HEK293 (cell line): ENCODE measurements at regions not wholly inside any gene's neighbourhood (a gene's known extent, or its start where the extent isn't known, plus 50 kb on each side); places are given as distances from the start of the nearest gene placed in this dataset.

Experiments
- CTCF ChIA-PET: fragments of 350-600 bp; formaldehyde crosslinking; extraction: SDS; loops from one replicate; lab custom pipeline; 2021; ENCODE audit warnings: antibody characterized with exemption; lab: Yijun Ruan, JAX
- POLR2A ChIA-PET: fragments of 300-600 bp; formaldehyde crosslinking; extraction: SDS; loops from one replicate; lab custom pipeline; 2020; ENCODE audit warnings: antibody characterized with exemption, inconsistent platforms; lab: Yijun Ruan, JAX
- H3K27ac ChIP-seq: fragments of 200-500 bp; sonication (Bioruptor generic); 2 replicates; pipeline ENCODE4 v1.5.1; 2014; ENCODE audit warnings: low read depth, low read length, control low read depth, inconsistent platforms; ENCODE audit errors: extremely low read depth
- H3K36me3 ChIP-seq, 2 experiments: fragments of 200-500 bp in 1 of 2; sonication (Bioruptor generic) in 1 of 2; 1 replicate in 1 of 2; 2 replicates in 1 of 2; pipeline ENCODE4 v1.5.1; 2014 to 2017; ENCODE audit warnings: inconsistent platforms in 2 of 2, low read length in 2 of 2; ENCODE audit not compliant: control insufficient read depth in 2 of 2, insufficient read depth in 1 of 2
- H3K4me1 ChIP-seq: fragments of 200-500 bp; sonication (Bioruptor generic); 2 replicates; pipeline ENCODE4 v1.5.1; 2014; ENCODE audit warnings: mild to moderate bottlenecking, low read length, inconsistent platforms; ENCODE audit not compliant: control insufficient read depth, insufficient read depth
- H3K4me3 ChIP-seq: 2 replicates; pipeline ENCODE4 v1.5.1; 2011; ENCODE audit warnings: low read depth, mild to moderate bottlenecking, control low read depth, low read length, moderate library complexity
- H3K9me3 ChIP-seq: fragments of 200-500 bp; sonication (Bioruptor generic); 2 replicates; pipeline ENCODE4 v1.5.1; 2014; ENCODE audit warnings: low read depth, low read length, inconsistent platforms; ENCODE audit not compliant: control insufficient read depth, insufficient read depth
- BCL11B ChIP-seq: fragments of 450-650 bp; formaldehyde crosslinking; IDR thresholded peaks from 2 replicates; pipeline ENCODE4 v1.5.1; 2016; ENCODE audit warnings: low read depth, missing biosample characterization, missing genetic modification characterization
- KLF1 ChIP-seq: fragments of 450-650 bp; formaldehyde crosslinking; IDR thresholded peaks from 2 replicates; pipeline ENCODE4 v1.5.1; 2016; ENCODE audit warnings: missing biosample characterization, missing genetic modification characterization
- MYNN ChIP-seq: fragments of 450-650 bp; formaldehyde crosslinking; IDR thresholded peaks from 2 replicates; pipeline ENCODE4 v1.5.1; 2016; ENCODE audit warnings: missing biosample characterization, missing genetic modification characterization, borderline replicate concordance
- OVOL3 ChIP-seq: fragments of 450-650 bp; formaldehyde crosslinking; IDR thresholded peaks from 2 replicates; pipeline ENCODE4 v1.5.1; 2016; ENCODE audit warnings: missing biosample characterization, missing genetic modification characterization
- SCRT2 ChIP-seq: fragments of 450-650 bp; formaldehyde crosslinking; IDR thresholded peaks from 2 replicates; pipeline ENCODE4 v1.5.1; 2016; ENCODE audit warnings: missing biosample characterization, missing genetic modification characterization
- TRIM28 ChIP-seq: IDR thresholded peaks from 2 replicates; pipeline ENCODE4 v1.6.1; 2011; ENCODE audit warnings: low read length, control low read depth, borderline replicate concordance
- ZBTB21 ChIP-seq: fragments of 450-650 bp; formaldehyde crosslinking; IDR thresholded peaks from 2 replicates; pipeline ENCODE4 v1.5.1; 2017; ENCODE audit warnings: missing biosample characterization, missing genetic modification characterization
- ZBTB26 ChIP-seq: fragments of 450-650 bp; formaldehyde crosslinking; optimal IDR thresholded peaks from 2 replicates; pipeline ENCODE3; 2016; ENCODE audit warnings: missing biosample characterization, mild to moderate bottlenecking, missing genetic modification characterization
- ZBTB7A ChIP-seq: fragments of 450-650 bp; formaldehyde crosslinking; IDR thresholded peaks from 2 replicates; pipeline ENCODE4 v1.5.1; 2016; ENCODE audit warnings: low read depth, missing biosample characterization, missing genetic modification characterization
- ZNF114 ChIP-seq: fragments of 450-650 bp; formaldehyde crosslinking; IDR thresholded peaks from 2 replicates; pipeline ENCODE4 v1.5.0; 2017; ENCODE audit warnings: missing biosample characterization, missing genetic modification characterization
- ZNF121 ChIP-seq: fragments of 450-650 bp; formaldehyde crosslinking; IDR thresholded peaks from 2 replicates; pipeline ENCODE4 v1.5.1; 2016; ENCODE audit warnings: missing biosample characterization, missing genetic modification characterization
- ZNF211 ChIP-seq: fragments of 450-650 bp; formaldehyde crosslinking; IDR thresholded peaks from 2 replicates; pipeline ENCODE4 v1.5.1; 2016; ENCODE audit warnings: low read depth, missing biosample characterization, missing genetic modification characterization
- ZNF23 ChIP-seq: fragments of 450-650 bp; formaldehyde crosslinking; IDR thresholded peaks from 2 replicates; pipeline ENCODE4 v1.5.1; 2016; ENCODE audit warnings: missing biosample characterization, missing genetic modification characterization, borderline replicate concordance
- ZNF292 ChIP-seq: fragments of 450-650 bp; formaldehyde crosslinking; IDR thresholded peaks from 2 replicates; pipeline ENCODE4 v1.5.1; 2016; ENCODE audit warnings: low read depth, missing biosample characterization, missing genetic modification characterization, borderline replicate concordance
- ZNF324 ChIP-seq: fragments of 450-650 bp; formaldehyde crosslinking; IDR thresholded peaks from 2 replicates; pipeline ENCODE4 v1.5.1; 2016; ENCODE audit warnings: missing biosample characterization, missing genetic modification characterization
- ZNF423 ChIP-seq: fragments of 450-650 bp; formaldehyde crosslinking; IDR thresholded peaks from 2 replicates; pipeline ENCODE4 v1.5.1; 2016; ENCODE audit warnings: missing biosample characterization, missing genetic modification characterization
- ZNF48 ChIP-seq: fragments of 450-650 bp; formaldehyde crosslinking; IDR thresholded peaks from 2 replicates; pipeline ENCODE4 v1.5.1; 2016; ENCODE audit warnings: missing biosample characterization, missing genetic modification characterization
- ZNF654 ChIP-seq: fragments of 450-650 bp; formaldehyde crosslinking; IDR thresholded peaks from 2 replicates; pipeline ENCODE4 v1.5.1; 2016; ENCODE audit warnings: low read depth, missing biosample characterization, missing genetic modification characterization
- ZNF707 ChIP-seq: fragments of 450-650 bp; formaldehyde crosslinking; IDR thresholded peaks from 2 replicates; pipeline ENCODE4 v1.5.1; 2016; ENCODE audit warnings: missing biosample characterization, missing genetic modification characterization
- TF ChIP-seq, protein P1 (sequence below): fragments of 450-650 bp; formaldehyde crosslinking; conservative IDR thresholded peaks from 2 replicates; pipeline ENCODE4 v1.5.1; 2016; ENCODE audit warnings: low read depth, missing biosample characterization, missing genetic modification characterization
- TF ChIP-seq, protein P2 (sequence below): fragments of 450-650 bp; formaldehyde crosslinking; IDR thresholded peaks from 2 replicates; pipeline ENCODE4 v1.5.1; 2016; ENCODE audit warnings: missing biosample characterization, missing genetic modification characterization, low read depth
- TF ChIP-seq, protein P3 (sequence below): fragments of 450-650 bp; formaldehyde crosslinking; IDR thresholded peaks from 2 replicates; pipeline ENCODE4 v1.5.1; 2016; ENCODE audit warnings: missing biosample characterization, missing genetic modification characterization
- TF ChIP-seq, protein P4 (sequence below): fragments of 450-650 bp; formaldehyde crosslinking; IDR thresholded peaks from 2 replicates; pipeline ENCODE4; 2016; ENCODE audit warnings: missing biosample characterization, missing genetic modification characterization
- TF ChIP-seq, protein P5 (sequence below): fragments of 450-650 bp; formaldehyde crosslinking; IDR thresholded peaks from 2 replicates; pipeline ENCODE4 v1.5.1; 2016; ENCODE audit warnings: missing biosample characterization, missing genetic modification characterization

- TF ChIP-seq ZNF654 (tag by site-specific recombination) (no peak), ZNF707 (tag by site-specific recombination) (no peak), ZNF114 (tag by site-specific recombination) (no peak), ZBTB7A (tag by site-specific recombination) (no peak), TRIM28 (no peak), OVOL3 (no peak), ZNF23 (tag by site-specific recombination) (no peak), SCRT2 (no peak)
- TF ChIP-seq, protein P1, sequence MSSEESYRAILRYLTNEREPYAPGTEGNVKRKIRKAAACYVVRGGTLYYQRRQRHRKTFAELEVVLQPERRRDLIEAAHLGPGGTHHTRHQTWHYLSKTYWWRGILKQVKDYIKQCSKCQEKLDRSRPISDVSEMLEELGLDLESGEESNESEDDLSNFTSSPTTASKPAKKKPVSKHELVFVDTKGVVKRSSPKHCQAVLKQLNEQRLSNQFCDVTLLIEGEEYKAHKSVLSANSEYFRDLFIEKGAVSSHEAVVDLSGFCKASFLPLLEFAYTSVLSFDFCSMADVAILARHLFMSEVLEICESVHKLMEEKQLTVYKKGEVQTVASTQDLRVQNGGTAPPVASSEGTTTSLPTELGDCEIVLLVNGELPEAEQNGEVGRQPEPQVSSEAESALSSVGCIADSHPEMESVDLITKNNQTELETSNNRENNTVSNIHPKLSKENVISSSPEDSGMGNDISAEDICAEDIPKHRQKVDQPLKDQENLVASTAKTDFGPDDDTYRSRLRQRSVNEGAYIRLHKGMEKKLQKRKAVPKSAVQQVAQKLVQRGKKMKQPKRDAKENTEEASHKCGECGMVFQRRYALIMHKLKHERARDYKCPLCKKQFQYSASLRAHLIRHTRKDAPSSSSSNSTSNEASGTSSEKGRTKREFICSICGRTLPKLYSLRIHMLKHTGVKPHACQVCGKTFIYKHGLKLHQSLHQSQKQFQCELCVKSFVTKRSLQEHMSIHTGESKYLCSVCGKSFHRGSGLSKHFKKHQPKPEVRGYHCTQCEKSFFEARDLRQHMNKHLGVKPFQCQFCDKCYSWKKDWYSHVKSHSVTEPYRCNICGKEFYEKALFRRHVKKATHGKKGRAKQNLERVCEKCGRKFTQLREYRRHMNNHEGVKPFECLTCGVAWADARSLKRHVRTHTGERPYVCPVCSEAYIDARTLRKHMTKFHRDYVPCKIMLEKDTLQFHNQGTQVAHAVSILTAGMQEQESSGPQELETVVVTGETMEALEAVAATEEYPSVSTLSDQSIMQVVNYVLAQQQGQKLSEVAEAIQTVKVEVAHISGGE (tag by site-specific recombination), result no peak
- TF ChIP-seq, protein P2, sequence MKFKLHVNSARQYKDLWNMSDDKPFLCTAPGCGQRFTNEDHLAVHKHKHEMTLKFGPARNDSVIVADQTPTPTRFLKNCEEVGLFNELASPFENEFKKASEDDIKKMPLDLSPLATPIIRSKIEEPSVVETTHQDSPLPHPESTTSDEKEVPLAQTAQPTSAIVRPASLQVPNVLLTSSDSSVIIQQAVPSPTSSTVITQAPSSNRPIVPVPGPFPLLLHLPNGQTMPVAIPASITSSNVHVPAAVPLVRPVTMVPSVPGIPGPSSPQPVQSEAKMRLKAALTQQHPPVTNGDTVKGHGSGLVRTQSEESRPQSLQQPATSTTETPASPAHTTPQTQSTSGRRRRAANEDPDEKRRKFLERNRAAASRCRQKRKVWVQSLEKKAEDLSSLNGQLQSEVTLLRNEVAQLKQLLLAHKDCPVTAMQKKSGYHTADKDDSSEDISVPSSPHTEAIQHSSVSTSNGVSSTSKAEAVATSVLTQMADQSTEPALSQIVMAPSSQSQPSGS (tag by site-specific recombination), result no peak
Observed at GRCh38 chr7:54278847-54279246, 263.3 kb upstream of the VSTM2A start (continued).

DNA sequence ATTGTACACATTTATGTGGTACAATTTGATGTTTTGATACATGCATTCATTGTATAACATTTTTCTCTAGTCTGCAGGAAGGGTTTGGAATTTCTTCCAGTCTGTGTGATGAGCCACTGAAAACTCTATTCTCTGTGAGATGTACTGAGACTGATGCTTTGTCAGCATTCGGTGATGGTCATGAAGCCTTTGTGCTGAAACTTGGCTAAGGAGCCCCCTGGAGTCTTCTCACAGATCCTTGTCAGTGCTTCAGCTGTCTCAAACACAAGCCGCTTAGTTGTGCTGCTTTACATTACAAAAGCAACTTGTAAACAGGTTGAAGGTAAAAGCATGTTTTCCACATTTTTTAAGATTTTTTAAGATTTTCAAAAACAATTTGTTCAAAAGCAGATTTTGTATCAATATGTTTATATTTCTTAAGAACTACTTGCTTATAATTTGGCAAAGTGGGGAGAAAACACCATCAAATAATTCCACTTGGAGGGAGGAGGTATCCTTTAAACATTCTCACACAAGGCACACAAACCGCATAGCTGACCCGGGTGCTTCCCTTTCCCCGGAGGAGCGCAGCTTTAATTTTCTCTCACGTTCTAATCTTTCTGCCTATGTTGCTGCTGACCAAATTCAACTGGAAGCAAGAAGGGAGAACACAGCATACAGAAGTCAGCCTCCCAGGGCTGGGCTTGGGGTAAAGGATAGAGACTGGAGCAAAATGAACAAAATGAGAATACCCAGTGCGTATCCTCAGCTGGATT lies 249.8 kb upstream of the VSTM2A start:
- no peak for TF ChIP-seq ZNF324 (tag by site-specific recombination)
- no peak for TF ChIP-seq KLF1 (tag by site-specific recombination)
- TF ChIP-seq ZBTB26 (tag by site-specific recombination), result no peak
- no peak for TF ChIP-seq ZNF48 (tag by site-specific recombination)
- TF ChIP-seq, protein P3, sequence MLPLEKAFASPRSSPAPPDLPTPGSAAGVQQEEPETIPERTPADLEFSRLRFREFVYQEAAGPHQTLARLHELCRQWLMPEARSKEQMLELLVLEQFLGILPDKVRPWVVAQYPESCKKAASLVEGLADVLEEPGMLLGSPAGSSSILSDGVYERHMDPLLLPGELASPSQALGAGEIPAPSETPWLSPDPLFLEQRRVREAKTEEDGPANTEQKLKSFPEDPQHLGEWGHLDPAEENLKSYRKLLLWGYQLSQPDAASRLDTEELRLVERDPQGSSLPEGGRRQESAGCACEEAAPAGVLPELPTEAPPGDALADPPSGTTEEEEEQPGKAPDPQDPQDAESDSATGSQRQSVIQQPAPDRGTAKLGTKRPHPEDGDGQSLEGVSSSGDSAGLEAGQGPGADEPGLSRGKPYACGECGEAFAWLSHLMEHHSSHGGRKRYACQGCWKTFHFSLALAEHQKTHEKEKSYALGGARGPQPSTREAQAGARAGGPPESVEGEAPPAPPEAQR (tag by site-specific recombination), result no peak
- TF ChIP-seq ZNF423, result no peak
- TF ChIP-seq BCL11B (tag by site-specific recombination), result no peak
- no peak for TF ChIP-seq ZNF654 (tag by site-specific recombination)
- TF ChIP-seq MYNN (tag by site-specific recombination), result no peak
- no peak for TF ChIP-seq ZNF121
- TF ChIP-seq, protein P4, sequence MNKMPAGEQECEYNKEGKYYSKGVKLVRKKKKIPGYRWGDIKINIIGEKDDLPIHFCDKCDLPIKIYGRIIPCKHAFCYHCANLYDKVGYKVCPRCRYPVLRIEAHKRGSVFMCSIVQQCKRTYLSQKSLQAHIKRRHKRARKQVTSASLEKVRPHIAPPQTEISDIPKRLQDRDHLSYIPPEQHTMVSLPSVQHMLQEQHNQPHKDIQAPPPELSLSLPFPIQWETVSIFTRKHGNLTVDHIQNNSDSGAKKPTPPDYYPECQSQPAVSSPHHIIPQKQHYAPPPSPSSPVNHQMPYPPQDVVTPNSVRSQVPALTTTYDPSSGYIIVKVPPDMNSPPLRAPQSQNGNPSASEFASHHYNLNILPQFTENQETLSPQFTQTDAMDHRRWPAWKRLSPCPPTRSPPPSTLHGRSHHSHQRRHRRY (tag by site-specific recombination), result no peak
- no peak for TF ChIP-seq ZNF292 (tag by site-specific recombination)
- no peak for TF ChIP-seq ZNF211
- TF ChIP-seq ZBTB21 (tag by site-specific recombination), result no peak
- TF ChIP-seq, protein P5, sequence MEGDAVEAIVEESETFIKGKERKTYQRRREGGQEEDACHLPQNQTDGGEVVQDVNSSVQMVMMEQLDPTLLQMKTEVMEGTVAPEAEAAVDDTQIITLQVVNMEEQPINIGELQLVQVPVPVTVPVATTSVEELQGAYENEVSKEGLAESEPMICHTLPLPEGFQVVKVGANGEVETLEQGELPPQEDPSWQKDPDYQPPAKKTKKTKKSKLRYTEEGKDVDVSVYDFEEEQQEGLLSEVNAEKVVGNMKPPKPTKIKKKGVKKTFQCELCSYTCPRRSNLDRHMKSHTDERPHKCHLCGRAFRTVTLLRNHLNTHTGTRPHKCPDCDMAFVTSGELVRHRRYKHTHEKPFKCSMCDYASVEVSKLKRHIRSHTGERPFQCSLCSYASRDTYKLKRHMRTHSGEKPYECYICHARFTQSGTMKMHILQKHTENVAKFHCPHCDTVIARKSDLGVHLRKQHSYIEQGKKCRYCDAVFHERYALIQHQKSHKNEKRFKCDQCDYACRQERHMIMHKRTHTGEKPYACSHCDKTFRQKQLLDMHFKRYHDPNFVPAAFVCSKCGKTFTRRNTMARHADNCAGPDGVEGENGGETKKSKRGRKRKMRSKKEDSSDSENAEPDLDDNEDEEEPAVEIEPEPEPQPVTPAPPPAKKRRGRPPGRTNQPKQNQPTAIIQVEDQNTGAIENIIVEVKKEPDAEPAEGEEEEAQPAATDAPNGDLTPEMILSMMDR (tag by site-specific recombination), result no peak
- CTCF ChIA-PET, result no interaction called here
- no peaks in the 10 kb centered on the region for H3K36me3 ChIP-seq
- H3K4me1 ChIP-seq, result no peaks in the 10 kb centered on the region
- no peak overlapping the region for H3K4me3 ChIP-seq
- H3K9me3 ChIP-seq, result no peaks in the 10 kb centered on the region
- POLR2A ChIA-PET, result no interaction called here
- no peak overlapping the region for H3K27ac ChIP-seq
